ENCODE measurements at regions not wholly inside any gene's neighbourhood (a gene's known extent, or its start where the extent isn't known, plus 50 kb on each side); places are given as distances from the start of the nearest gene placed in this dataset.

- TF ChIP-seq CTCF (IDR thresholded peaks at IDR 0.05; ENCODE audit: low read depth, low read length, poor library complexity, severe bottlenecking): no peak
- TF ChIP-seq EZH2phosphoT487 (IDR thresholded peaks at IDR 0.05; ENCODE audit: borderline replicate concordance, low read length): no peak
These were observed 58.8 kb upstream of the ARHGAP36 start for GRCh38 chrX:130999360-130999759.

Measured in DOHH2 (cell line).